Dendritic cell treated with granulocyte-macrophage colony-stimulating factor and Interleukin-4, amounts not matched to agents 40 ng/mL and 50 ng/mL, for 4 days (primary cell): ENCODE measurements at regions not wholly inside any gene's neighbourhood (a gene's known extent, or its start where the extent isn't known, plus 50 kb on each side); places are given as distances from the start of the nearest gene placed in this dataset.

ENCODE experiments used
- H3K27ac Mint-ChIP-seq: one replicate; pipeline ENCODE4 v1.8.0; 2022; ENCODE audit warnings: mild to moderate bottlenecking, mixed read lengths
- H3K27me3 Mint-ChIP-seq: one replicate; pipeline ENCODE4 v1.8.0; 2022; ENCODE audit warnings: mild to moderate bottlenecking, mixed read lengths
- H3K36me3 Mint-ChIP-seq: one replicate; pipeline ENCODE4 v1.8.0; 2022; ENCODE audit warnings: low read depth, mixed read lengths
- H3K4me1 Mint-ChIP-seq: one replicate; pipeline ENCODE4 v1.8.0; 2022; ENCODE audit warnings: low read depth, mixed read lengths
- H3K4me3 Mint-ChIP-seq: one replicate; pipeline ENCODE4 v1.8.0; 2022; ENCODE audit warnings: mild to moderate bottlenecking, moderate library complexity, mixed read lengths
- H3K9me3 Mint-ChIP-seq: one replicate; pipeline ENCODE4 v1.8.0; 2022; ENCODE audit warnings: mixed read lengths
- intact Hi-C: fragments of 100-400 bp; cut with micrococcal nuclease; formaldehyde crosslinking; loops from one replicate; pipeline ENCODE4 v1.15.0; 2022

GRCh38 chr2:67716895-67717396 is 319.8 kb downstream of the ETAA1 start:
- Mint-ChIP-seq H3K4me3 (no peak overlapping the region), H3K36me3 (no peaks in the 10 kb centered on the region), H3K4me1 (no peaks in the 10 kb centered on the region), H3K27ac (no peak overlapping the region), H3K27me3 (no peaks in the 10 kb centered on the region), H3K9me3 (peaks cover 15% of the 10 kb centered on the region)
- intact Hi-C loops: no loop called here

- Mint-ChIP-seq H3K27ac (no peak overlapping the region), H3K4me1 (no peaks in the 10 kb centered on the region), H3K9me3 (peaks cover 22% of the 10 kb centered on the region), H3K27me3 (no peaks in the 10 kb centered on the region), H3K4me3 (no peak overlapping the region), H3K36me3 (no peaks in the 10 kb centered on the region)
- intact Hi-C loops: no loop called here
Observed at GRCh38 chr2:67717692-67718091, 320.6 kb downstream of the ETAA1 start.

GRCh38 chr2:67719351-67719750 is 322.2 kb downstream of the ETAA1 start:
- Mint-ChIP-seq H3K36me3 (no peaks in the 10 kb centered on the region), H3K4me1 (no peaks in the 10 kb centered on the region), H3K9me3 (peaks cover 24% of the 10 kb centered on the region), H3K27ac (no peak overlapping the region), H3K27me3 (no peaks in the 10 kb centered on the region), H3K4me3 (no peak overlapping the region)
- intact Hi-C loops: no loop called here

GRCh38 chr2:67721516-67721915 is 324.4 kb downstream of the ETAA1 start:
- H3K27me3 Mint-ChIP-seq: no peaks in the 10 kb centered on the region
- no peaks in the 10 kb centered on the region for H3K4me1 Mint-ChIP-seq
- H3K27ac Mint-ChIP-seq: no peak overlapping the region
- H3K4me3 Mint-ChIP-seq: no peak overlapping the region
- H3K9me3 Mint-ChIP-seq: peaks cover 24% of the 10 kb centered on the region
- intact Hi-C loops: no loop called here
- H3K36me3 Mint-ChIP-seq: no peaks in the 10 kb centered on the region

- Mint-ChIP-seq H3K36me3 (no peaks in the 10 kb centered on the region), H3K9me3 (peaks cover 24% of the 10 kb centered on the region), H3K4me1 (no peaks in the 10 kb centered on the region), H3K27me3 (no peaks in the 10 kb centered on the region), H3K4me3 (no peak overlapping the region), H3K27ac (no peak overlapping the region)
- intact Hi-C loops: no loop called here
Observed at GRCh38 chr2:67724261-67724660, 327.1 kb downstream of the ETAA1 start.

GRCh38 chr2:67725731-67726130 is 328.6 kb downstream of the ETAA1 start:
- Mint-ChIP-seq H3K4me3 (no peak overlapping the region), H3K27me3 (no peaks in the 10 kb centered on the region), H3K27ac (no peak overlapping the region), H3K4me1 (no peaks in the 10 kb centered on the region), H3K9me3 (peaks cover 21% of the 10 kb centered on the region), H3K36me3 (no peaks in the 10 kb centered on the region)
- intact Hi-C loops: no loop called here

GRCh38 chr2:67726416-67726815 is 329.3 kb downstream of the ETAA1 start:
- Mint-ChIP-seq H3K4me3 (no peak overlapping the region), H3K27ac (no peak overlapping the region), H3K36me3 (no peaks in the 10 kb centered on the region)

GRCh38 chr2:67727131-67727530 is 330.0 kb downstream of the ETAA1 start:
- Mint-ChIP-seq H3K27me3 (no peaks in the 10 kb centered on the region), H3K4me3 (no peak overlapping the region), H3K4me1 (no peaks in the 10 kb centered on the region), H3K36me3 (no peaks in the 10 kb centered on the region), H3K27ac (no peak overlapping the region), H3K9me3 (peaks cover 7% of the 10 kb centered on the region)
- intact Hi-C loops: no loop called here

More at GRCh38 chr2:67726416-67726815, 329.3 kb downstream of the ETAA1 start:
- H3K4me1 Mint-ChIP-seq: no peaks in the 10 kb centered on the region
- no peaks in the 10 kb centered on the region for H3K27me3 Mint-ChIP-seq
- H3K9me3 Mint-ChIP-seq: peaks cover 15% of the 10 kb centered on the region
- intact Hi-C loops: no loop called here

- Mint-ChIP-seq H3K4me3 (no peak overlapping the region), H3K36me3 (no peaks in the 10 kb centered on the region)
Observed at GRCh38 chr2:67727623-67728022, 330.5 kb downstream of the ETAA1 start.

GRCh38 chr2:67729474-67729873 is 332.3 kb downstream of the ETAA1 start:
- H3K27ac Mint-ChIP-seq: no peak overlapping the region

More at GRCh38 chr2:67727623-67728022, 330.5 kb downstream of the ETAA1 start:
- H3K9me3 Mint-ChIP-seq: peaks cover 2% of the 10 kb centered on the region
- H3K4me1 Mint-ChIP-seq: no peaks in the 10 kb centered on the region
- H3K27me3 Mint-ChIP-seq: no peaks in the 10 kb centered on the region
- intact Hi-C loops: no loop called here
- no peak overlapping the region for H3K27ac Mint-ChIP-seq

GRCh38 chr2:67733517-67733916 is 329.3 kb downstream of the C1D start:
- Mint-ChIP-seq H3K27me3 (no peaks in the 10 kb centered on the region), H3K27ac (no peak overlapping the region), H3K4me1 (no peaks in the 10 kb centered on the region), H3K4me3 (no peak overlapping the region), H3K9me3 (no peaks in the 10 kb centered on the region), H3K36me3 (no peaks in the 10 kb centered on the region)
- intact Hi-C loops: no loop called here

More at GRCh38 chr2:67729474-67729873, 332.3 kb downstream of the ETAA1 start:
- Mint-ChIP-seq H3K9me3 (no peaks in the 10 kb centered on the region), H3K4me1 (no peaks in the 10 kb centered on the region), H3K27me3 (no peaks in the 10 kb centered on the region), H3K36me3 (no peaks in the 10 kb centered on the region), H3K4me3 (no peak overlapping the region)
- intact Hi-C loops: no loop called here

GRCh38 chr2:67752199-67752598 is 310.6 kb downstream of the C1D start:
- intact Hi-C loops: no loop called here
- Mint-ChIP-seq H3K4me1 (no peaks in the 10 kb centered on the region), H3K27ac (no peak overlapping the region), H3K36me3 (no peaks in the 10 kb centered on the region), H3K4me3 (no peak overlapping the region), H3K9me3 (no peaks in the 10 kb centered on the region), H3K27me3 (peaks cover 3% of the 10 kb centered on the region)

- H3K4me1 Mint-ChIP-seq: no peaks in the 10 kb centered on the region
- no peaks in the 10 kb centered on the region for H3K36me3 Mint-ChIP-seq
- no peak overlapping the region for H3K27ac Mint-ChIP-seq
- H3K9me3 Mint-ChIP-seq: no peaks in the 10 kb centered on the region
- no peaks in the 10 kb centered on the region for H3K27me3 Mint-ChIP-seq
- intact Hi-C loops: no loop called here
- no peak overlapping the region for H3K4me3 Mint-ChIP-seq
Observed at GRCh38 chr2:67752969-67753368, 309.8 kb downstream of the C1D start.

GRCh38 chr2:67755156-67755882 is 307.5 kb downstream of the C1D start:
- intact Hi-C loops: no loop called here
- Mint-ChIP-seq H3K9me3 (no peaks in the 10 kb centered on the region), H3K27ac (no peak overlapping the region), H3K36me3 (no peaks in the 10 kb centered on the region), H3K27me3 (no peaks in the 10 kb centered on the region), H3K4me1 (no peaks in the 10 kb centered on the region), H3K4me3 (no peak overlapping the region)

GRCh38 chr2:67760995-67761394 is 301.8 kb downstream of the C1D start:
- H3K4me1 Mint-ChIP-seq: no peaks in the 10 kb centered on the region
- no peaks in the 10 kb centered on the region for H3K9me3 Mint-ChIP-seq
- intact Hi-C loops: no loop called here
- no peak overlapping the region for H3K4me3 Mint-ChIP-seq
- H3K27me3 Mint-ChIP-seq: no peaks in the 10 kb centered on the region
- H3K36me3 Mint-ChIP-seq: no peaks in the 10 kb centered on the region
- H3K27ac Mint-ChIP-seq: no peak overlapping the region
